Lower leg skin (tissue), 4 donors: ENCODE measurements at regions not wholly inside any gene's neighbourhood (a gene's known extent, or its start where the extent isn't known, plus 50 kb on each side); places are given as distances from the start of the nearest gene placed in this dataset.

Experiments used
- DNase-seq, 2 donors: peaks; one replicate each; pipeline ENCODE4 v3.0.0-alpha.2; 2019; ENCODE audit warnings: low spot score in 2 of 2
- H3K4me3 ChIP-seq: fragments of 200-600 bp; sonication (generic); 2 replicates; pipeline ENCODE4 v1.5.1; 2017; ENCODE audit warnings: mild to moderate bottlenecking, low read depth; ENCODE audit not compliant: poor library complexity, severe bottlenecking
- CTCF ChIP-seq, 3 donors: fragments of 450-650 bp; IDR thresholded peaks; one replicate each; pipeline ENCODE4 v1.5.1; 2016; ENCODE audit warnings: antibody characterized with exemption in 3 of 3, mild to moderate bottlenecking in 3 of 3, moderate library complexity in 2 of 3
- POLR2A ChIP-seq, 2 donors: fragments of 450-650 bp; IDR thresholded peaks; one replicate each; pipeline ENCODE4 v1.6.1; 2016 to 2017; ENCODE audit warnings: antibody characterized with exemption in 2 of 2, mild to moderate bottlenecking in 1 of 2, moderate library complexity in 1 of 2
- WGBS, 2 donors: methylation state at CpG; one replicate each; pipeline ENCODE4 v1.1.5; 2018; 5-methylcytosine and 5-hydroxymethylcytosine counted together
- intact Hi-C: fragments of 100-400 bp; cut with DNase I; formaldehyde crosslinking; loops from one replicate; pipeline ENCODE4 v1.15.0; 2023; ENCODE audit warnings: low total_unique reads

DNA sequence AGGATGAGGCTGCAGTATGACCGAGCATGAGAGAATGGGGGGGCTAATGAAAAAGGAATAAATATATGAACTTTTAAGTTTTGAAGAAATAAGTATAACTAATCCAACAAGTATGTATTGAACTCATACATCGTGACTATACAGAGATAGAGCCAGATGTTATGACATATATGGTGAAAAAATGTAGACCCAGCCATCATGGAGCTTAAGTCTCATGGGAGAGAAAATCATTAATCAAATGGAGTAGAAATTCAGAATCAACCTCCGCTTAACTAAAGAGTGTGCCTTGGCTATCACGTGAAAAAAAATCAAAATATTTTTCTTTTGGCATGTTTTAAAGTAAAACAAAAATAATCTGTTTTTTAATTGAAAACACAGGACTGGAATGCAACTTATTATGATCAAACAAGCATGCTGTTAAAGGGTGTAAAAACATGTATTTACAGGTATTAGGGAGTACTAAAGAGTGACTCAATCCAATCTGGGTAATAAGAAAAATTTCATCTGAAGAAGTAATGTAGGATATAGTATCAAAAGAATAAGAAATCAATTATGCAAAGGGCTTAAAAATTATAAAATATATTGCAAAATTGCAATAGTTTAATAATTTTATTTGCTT lies 868.5 kb upstream of the NUDT12 start:
- intact Hi-C loops, result no loop called here

DNA sequence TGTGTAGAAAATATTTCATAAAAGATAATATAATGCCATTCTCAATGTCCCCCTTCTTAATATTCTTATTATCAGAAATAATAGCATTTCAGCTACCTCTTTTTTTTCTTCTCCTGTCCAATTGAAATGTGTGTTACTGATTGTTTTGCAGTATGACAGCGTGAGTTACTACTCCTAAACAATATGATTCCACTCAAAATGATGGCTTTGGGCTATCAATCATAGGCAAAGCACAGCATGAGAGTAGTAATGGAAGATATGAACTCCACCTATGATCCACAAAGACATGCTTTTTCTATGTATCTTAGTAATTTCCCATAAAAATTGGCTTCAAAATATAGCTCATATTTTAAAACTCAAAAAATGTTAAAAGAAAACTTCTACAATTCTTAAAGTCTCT lies 867.3 kb upstream of the NUDT12 start:
- no peak for DNase-seq
- 87 to 98% methylated on average over 1 of the region's 1 CpG for WGBS, 2 donors
- intact Hi-C loops, result no loop called here
- H3K4me3 ChIP-seq, result no peak overlapping the region
- TF ChIP-seq CTCF (IDR thresholded peaks at IDR 0.05) (no peak), POLR2A (IDR thresholded peaks at IDR 0.05) (no peak)

More for the DNA sequence above, 868.5 kb upstream of the NUDT12 start:
- no peak overlapping the region for H3K4me3 ChIP-seq
- WGBS, 2 donors, result 45 to 48% methylated on average over 4 of the region's 4 CpGs
- no peak for DNase-seq
- TF ChIP-seq CTCF (IDR thresholded peaks at IDR 0.05) (no peak), POLR2A (IDR thresholded peaks at IDR 0.05) (no peak)

GRCh38 chr5:104421431-104421830 lies 858.8 kb upstream of the NUDT12 start:
- intact Hi-C loops, result no loop called here
- TF ChIP-seq POLR2A (IDR thresholded peaks at IDR 0.05), result no peak

GRCh38 chr5:104418056-104418455 lies 855.5 kb upstream of the NUDT12 start:
- H3K4me3 ChIP-seq, result no peak overlapping the region
- no peak for DNase-seq
- TF ChIP-seq POLR2A (IDR thresholded peaks at IDR 0.05) (no peak), CTCF (IDR thresholded peaks at IDR 0.05) (no peak)
- intact Hi-C loops, result no loop called here
- WGBS, 2 donors, result 66 to 67% methylated on average over 1 of the region's 1 CpG

More at GRCh38 chr5:104421431-104421830, 858.8 kb upstream of the NUDT12 start:
- DNase-seq, result no peak
- H3K4me3 ChIP-seq, result no peak overlapping the region
- 77 to 89% methylated on average over 4 of the region's 4 CpGs for WGBS, 2 donors

GRCh38 chr5:104412649-104413240 lies 850.2 kb upstream of the NUDT12 start:
- WGBS, 2 donors, result 89 to 94% methylated on average over 1 of the region's 1 CpG

GRCh38 chr5:104400941-104401340 lies 838.4 kb upstream of the NUDT12 start:
- WGBS, 2 donors, result 89 to 92% methylated on average over 3 of the region's 3 CpGs

More at GRCh38 chr5:104412649-104413240, 850.2 kb upstream of the NUDT12 start:
- TF ChIP-seq POLR2A (IDR thresholded peaks at IDR 0.05) (no peak), CTCF (IDR thresholded peaks at IDR 0.05) (no peak)
- intact Hi-C loops, result no loop called here
- DNase-seq, result no peak
- H3K4me3 ChIP-seq, result no peak overlapping the region

More at GRCh38 chr5:104400941-104401340, 838.4 kb upstream of the NUDT12 start:
- no peak for DNase-seq
- TF ChIP-seq POLR2A (IDR thresholded peaks at IDR 0.05) (no peak), CTCF (IDR thresholded peaks at IDR 0.05) (no peak)
- intact Hi-C loops, result no loop called here
- no peak overlapping the region for H3K4me3 ChIP-seq
